GM21825 (cell line): ENCODE measurements at regions not wholly inside any gene's neighbourhood (a gene's known extent, or its start where the extent isn't known, plus 50 kb on each side); places are given as distances from the start of the nearest gene placed in this dataset.
"Not testable (repeated sequence)": the region's sequence is repeated elsewhere in the genome, so short reads cannot be mapped to it uniquely, and the experiment has no call there.

Experiments
- ATAC-seq: cut with Tn5 transposase; IDR thresholded peaks from one replicate; pipeline ENCODE4 v1.9.1; 2021; ENCODE audit warnings: mild to moderate bottlenecking, moderate library complexity; ENCODE audit not compliant: unreplicated experiment

- ATAC-seq, result not testable (repeated sequence)
Measured at GRCh38 chr12:25341877-25342276, 91.1 kb upstream of the KRAS start.

- no peak for ATAC-seq
Measured at GRCh38 chr12:25337916-25338315, 87.2 kb upstream of the KRAS start.

GRCh38 chr12:25332143-25332542 is 81.4 kb upstream of the KRAS start:
- ATAC-seq, result peak; percentile 66

- peak; percentile 37 for ATAC-seq
Measured at GRCh38 chr12:25328072-25328712, 77.5 kb upstream of the KRAS start.

- ATAC-seq, result no peak
Measured at GRCh38 chr12:25327321-25327720, 76.6 kb upstream of the KRAS start.

GRCh38 chr12:25326326-25326725 is 75.6 kb upstream of the KRAS start:
- ATAC-seq, result no peak

GRCh38 chr12:25324861-25325260 is 74.1 kb upstream of the KRAS start:
- ATAC-seq, result no peak

- ATAC-seq, result no peak
Measured at GRCh38 chr12:25323581-25323982, 72.9 kb upstream of the KRAS start.

- ATAC-seq, result no peak
Measured at GRCh38 chr12:25322918-25323531, 72.3 kb upstream of the KRAS start.

- no peak for ATAC-seq
Measured at GRCh38 chr12:25322351-25322750, 71.6 kb upstream of the KRAS start.

GRCh38 chr12:25321772-25322171 is 71.0 kb upstream of the KRAS start:
- ATAC-seq, result no peak

- ATAC-seq, result peak; percentile 54
Measured at GRCh38 chr12:25320123-25321006, 69.6 kb upstream of the KRAS start.

GRCh38 chr12:25319233-25319984 is 68.7 kb upstream of the KRAS start:
- peak; percentile 4 for ATAC-seq

- no peak for ATAC-seq
Measured at GRCh38 chr12:25317553-25317952, 66.8 kb upstream of the KRAS start.

GRCh38 chr12:25315388-25315787 is 64.7 kb upstream of the KRAS start:
- ATAC-seq, result no peak

GRCh38 chr12:25313266-25313990 is 62.7 kb upstream of the KRAS start:
- ATAC-seq, result not testable (repeated sequence)

GRCh38 chr12:25311506-25311905 is 60.8 kb upstream of the KRAS start:
- ATAC-seq, result no peak

GRCh38 chr12:25310071-25310470 is 59.3 kb upstream of the KRAS start:
- not testable (repeated sequence) for ATAC-seq

- no peak for ATAC-seq
Measured at GRCh38 chr12:25308756-25309155, 58.0 kb upstream of the KRAS start.

GRCh38 chr12:25307818-25308217 is 57.1 kb upstream of the KRAS start:
- ATAC-seq, result no peak
